OCI-M1 (cell line): ENCODE measurements at regions not wholly inside any gene's neighbourhood (a gene's known extent, or its start where the extent isn't known, plus 50 kb on each side); places are given as distances from the start of the nearest gene placed in this dataset.

ENCODE experiments used
- DNase-seq: peaks from one replicate; lab custom pipeline; 2025; lab: John Stamatoyannopoulos, UW

GRCh38 chr14:104440297-104440956 lies 139.1 kb upstream of the C14orf180 start:
- DNase-seq: no peak

GRCh38 chr14:104441275-104442106 lies 138.1 kb upstream of the C14orf180 start:
- no peak for DNase-seq

DNA sequence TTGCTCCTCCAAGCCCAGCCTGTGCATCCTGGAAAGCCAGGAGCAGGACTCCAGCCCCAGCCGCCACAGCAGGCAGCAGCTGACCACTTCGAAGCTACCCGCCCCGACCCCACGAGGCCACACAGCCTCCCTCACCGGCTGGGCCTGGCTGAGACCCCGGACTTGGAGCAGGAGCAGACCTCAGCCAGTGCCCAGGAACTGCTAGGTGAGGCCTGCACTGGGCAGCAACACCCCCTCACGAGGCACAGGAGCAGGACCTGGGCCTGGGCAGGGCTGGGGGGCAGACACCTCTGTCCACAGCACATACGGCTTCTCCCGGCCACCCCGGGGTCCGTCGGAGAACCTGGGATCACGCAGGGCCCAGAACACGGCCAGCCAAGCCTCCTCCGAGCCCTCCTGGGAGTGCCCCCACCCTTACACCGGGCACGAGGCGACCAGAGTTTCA lies 137.4 kb upstream of the C14orf180 start:
- no peak for DNase-seq

GRCh38 chr14:104442631-104443390 lies 136.8 kb upstream of the C14orf180 start:
- DNase-seq: no peak

DNA sequence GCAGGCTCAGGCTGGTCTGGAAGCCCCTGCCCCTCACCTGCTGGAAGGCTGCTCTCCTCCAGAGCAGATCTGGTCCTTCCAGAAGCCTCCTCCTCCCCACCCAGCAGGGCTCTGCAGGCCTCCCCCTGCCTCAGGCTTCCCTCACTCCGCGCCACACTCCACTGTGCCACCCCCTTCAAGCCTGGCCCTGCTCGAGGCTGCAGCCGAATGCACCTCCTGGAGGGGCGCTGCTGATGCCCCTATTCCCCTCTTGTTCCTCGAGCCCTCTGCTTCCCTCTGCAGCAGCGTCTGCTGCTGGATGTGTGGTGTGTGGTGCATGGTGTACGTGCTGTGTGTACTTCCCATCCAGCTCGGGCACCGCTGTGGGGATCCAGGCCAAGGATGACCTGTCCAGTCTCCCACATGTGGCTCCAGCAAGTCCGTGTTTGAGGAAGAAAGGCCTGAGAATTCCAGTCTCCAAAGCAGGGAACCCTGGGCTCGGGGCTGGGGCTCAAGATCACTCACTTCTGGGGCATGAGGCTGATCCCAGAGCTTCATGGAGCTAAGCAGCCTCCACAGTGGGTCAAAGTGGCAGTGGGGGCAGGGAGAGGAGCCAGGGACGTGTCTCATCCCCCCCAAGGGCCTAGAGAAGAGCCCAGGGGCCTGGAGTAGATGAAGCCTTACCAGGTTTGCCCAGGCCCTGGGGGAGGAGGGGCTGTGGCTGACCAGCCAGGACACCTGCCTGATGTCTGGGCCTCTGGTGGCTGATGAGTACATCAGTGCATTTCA lies 136.0 kb upstream of the C14orf180 start:
- no peak for DNase-seq

DNA sequence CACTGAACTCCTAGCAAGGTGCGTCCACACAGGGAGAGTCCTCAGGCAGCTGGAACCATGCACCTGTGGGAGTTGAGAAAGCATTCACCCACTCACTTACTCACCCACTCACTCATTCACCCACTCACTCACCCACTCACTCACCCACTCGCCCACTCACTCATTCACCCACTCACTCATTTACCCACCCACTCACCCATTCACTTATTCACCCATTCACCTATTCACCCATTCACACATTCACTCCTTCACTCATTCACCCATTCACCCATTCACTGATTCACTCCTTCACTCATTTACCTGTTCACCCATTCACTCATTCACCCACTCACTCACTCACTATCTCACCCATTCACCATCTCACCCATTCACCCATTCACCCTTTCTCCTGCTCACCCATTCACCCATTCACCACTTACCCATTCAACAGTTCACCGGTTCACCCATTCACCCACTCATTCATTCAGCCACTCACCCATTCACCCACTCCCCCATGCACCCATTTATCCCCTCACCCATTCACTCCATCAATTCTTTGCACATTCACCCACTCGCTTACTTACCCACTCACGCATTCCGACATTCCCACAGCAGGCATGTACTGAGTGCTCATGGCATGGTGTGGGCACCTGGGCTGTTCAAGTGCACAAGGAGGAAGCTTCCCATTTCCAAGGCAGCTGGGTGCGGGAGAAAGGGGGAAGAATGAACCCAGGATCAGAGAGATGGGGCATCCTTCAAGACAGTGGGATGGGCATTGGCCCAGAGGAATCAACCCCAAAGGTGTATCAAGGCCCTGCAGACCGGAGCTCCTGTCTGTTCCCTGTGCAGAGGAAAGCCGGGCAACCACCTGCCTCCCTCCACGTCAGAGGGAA lies 135.2 kb upstream of the C14orf180 start:
- no peak for DNase-seq

DNA sequence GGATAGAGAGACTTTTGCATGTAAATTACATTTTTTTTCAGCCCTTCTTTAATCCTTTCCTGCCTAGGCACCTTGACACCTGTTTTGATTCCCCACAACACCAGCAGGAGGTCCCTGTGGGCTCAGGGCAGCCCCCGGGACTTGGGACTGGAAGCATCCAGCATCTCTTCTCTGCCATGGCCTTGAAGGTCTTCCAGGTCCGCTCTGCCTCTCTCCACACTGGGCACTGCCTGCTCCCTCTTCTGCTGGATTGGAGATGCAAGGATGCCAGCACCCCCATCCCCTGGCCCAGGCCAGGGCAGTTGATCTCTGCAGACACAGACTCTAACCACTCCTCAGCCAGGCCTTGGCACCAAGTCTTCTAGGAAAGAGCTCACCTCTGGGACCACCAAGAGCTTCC lies 134.5 kb upstream of the C14orf180 start:
- no peak for DNase-seq

- no peak for DNase-seq
Measured at GRCh38 chr14:104445832-104446381, 133.7 kb upstream of the C14orf180 start.

GRCh38 chr14:104446611-104447010 lies 133.0 kb upstream of the C14orf180 start:
- no peak for DNase-seq

DNA sequence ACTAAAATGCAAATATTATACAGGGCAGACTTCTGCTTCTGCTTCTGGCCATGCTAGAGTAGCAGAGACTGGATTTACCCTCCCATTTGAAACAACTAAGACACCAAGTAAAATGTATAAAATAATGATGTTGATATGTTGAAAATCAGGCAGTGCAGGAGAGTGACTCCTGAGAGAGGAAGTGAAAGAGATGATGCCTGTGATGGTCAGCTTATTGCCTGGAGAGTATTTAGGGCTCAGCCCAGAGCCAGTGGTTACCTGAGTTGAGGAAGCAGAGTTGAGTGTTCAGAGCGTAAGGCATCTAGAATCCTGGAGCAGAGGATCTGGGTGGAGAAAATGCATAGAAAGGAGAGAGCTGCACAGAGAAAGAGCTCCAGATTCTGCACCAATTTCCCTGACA lies 131.8 kb upstream of the C14orf180 start:
- DNase-seq: no peak

DNA sequence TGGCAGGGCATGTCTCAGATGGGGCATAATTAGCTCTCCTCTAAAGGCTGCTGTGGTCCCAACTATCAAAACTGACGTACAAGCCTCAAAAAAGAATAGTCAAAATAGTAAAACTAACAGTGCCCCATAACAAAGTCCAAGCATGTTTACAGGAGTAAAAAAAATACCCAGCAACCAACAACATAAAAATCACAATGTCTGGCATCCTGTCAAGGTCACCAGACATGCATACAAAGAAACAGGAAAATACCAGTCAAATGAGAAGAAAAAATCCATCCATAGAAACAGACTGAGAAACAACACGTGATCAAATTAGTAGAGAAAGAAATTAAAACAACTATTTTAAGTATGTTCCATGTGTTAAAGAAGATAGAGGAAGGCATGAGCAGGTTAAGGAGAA lies 131.2 kb upstream of the C14orf180 start:
- DNase-seq: no peak

DNA sequence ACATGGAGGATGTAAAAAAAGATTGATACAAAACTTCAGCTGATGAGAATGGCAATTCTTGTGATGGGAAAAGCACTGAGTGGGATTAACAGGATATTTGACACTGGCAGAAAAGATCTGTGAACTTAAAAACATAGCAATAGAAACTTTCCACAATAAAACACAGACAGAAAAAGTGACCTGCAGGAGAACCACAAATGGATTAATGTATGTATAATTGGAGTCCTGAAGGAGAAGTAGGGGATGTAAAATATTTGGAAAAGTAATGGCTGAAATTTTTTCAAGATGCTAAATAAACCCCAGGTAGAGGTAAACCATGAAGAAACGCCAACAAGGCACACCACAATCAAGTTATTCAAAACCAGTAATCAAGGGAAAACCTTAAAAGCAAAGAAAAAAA lies 130.8 kb upstream of the C14orf180 start:
- DNase-seq: no peak

GRCh38 chr14:104450811-104451401 lies 128.7 kb upstream of the C14orf180 start:
- no peak for DNase-seq

DNA sequence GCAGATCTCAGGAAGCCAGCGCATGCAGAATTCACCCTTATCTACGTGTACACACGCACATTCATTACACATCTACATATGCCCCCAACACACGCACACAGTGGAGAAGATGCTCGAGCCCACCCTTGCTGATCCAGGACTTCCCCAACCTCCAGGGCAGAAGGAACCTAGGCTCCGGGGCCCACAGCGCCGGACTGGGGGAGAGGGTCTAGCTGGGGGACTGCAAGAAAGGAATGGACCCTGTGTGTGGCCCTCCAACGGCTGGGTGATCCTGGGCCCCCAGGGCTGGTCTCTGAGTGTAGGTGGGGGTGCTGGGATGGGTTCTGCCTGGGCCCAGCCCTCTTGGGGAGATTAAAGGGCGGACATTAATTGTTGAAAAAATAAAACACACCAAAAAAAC lies 128.1 kb upstream of the C14orf180 start:
- DNase-seq: no peak

DNA sequence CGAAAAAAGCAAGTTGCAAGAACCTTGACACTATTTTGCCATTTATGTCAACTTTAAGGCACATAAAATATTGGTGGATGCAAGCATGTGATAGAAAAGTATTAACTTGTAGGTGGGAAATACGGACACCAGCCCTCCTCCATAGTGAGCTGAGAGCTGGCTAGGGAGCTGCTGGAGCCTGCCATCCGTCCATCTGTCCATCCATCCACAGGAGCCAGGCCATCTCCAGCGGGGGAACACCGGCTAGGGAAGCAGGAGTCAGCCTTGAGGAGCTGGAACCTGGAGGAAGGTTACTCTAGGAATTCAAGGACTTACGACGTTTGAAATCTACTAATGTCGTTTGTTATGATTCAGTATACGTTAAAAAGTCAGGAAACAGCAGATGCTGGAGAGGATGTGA lies 120.7 kb upstream of the C14orf180 start:
- DNase-seq: no peak

DNA sequence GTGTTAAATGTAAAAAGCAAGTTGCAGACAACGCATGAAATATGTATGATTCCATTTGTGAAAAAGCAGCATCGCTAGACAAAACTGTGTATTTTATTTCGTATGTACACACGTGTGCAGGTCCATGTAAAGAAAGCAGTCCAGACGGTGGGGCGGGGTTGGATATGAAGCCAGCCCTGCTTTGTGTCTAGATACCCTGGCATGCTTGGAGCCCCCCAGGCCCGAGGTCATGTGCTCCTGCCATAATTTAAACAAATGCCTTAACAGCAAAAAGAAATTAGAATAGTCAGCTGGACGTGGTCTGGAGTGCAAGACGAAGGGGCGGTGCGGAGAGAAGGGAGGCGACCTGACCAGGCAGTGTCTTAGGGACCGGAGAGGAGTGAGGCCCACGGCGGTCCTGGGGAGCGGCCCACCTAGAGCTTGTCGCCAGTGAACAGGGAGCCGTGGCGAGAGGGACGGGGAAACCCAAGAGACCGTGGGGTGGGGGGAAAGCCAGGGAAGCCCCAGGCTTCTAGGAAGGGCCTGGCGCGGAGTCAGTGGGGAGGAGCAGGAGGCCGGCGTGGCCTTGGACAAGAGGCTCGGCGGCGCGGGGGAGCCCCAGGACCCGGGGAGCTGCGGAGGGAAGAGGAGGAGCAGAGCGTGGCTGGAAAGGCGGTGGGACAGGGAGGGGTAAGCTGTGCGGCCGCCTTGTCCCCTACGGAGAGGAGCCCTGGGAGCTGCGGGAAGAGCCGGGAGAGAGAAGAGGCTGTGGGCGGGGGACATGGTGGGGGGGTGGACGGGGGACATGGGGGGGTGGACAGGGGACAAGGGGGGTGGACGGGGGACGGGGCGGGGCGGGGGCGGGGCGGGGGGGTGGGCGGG lies 118.5 kb upstream of the C14orf180 start:
- no peak for DNase-seq

- no peak for DNase-seq
Measured at GRCh38 chr14:104461676-104462449, 117.7 kb upstream of the C14orf180 start.
